Uterus (tissue), 2 donors: ENCODE measurements at regions not wholly inside any gene's neighbourhood (a gene's known extent, or its start where the extent isn't known, plus 50 kb on each side); places are given as distances from the start of the nearest gene placed in this dataset.

ENCODE experiments used
- CTCF ChIP-seq, 4 experiments: fragments of 200-600 bp in 2 of 4; fragments of 450-650 bp in 2 of 4; sonication (generic) in 2 of 4; IDR thresholded peaks; one replicate each; pipeline ENCODE4 v1.5.1; 2016 to 2019; ENCODE audit warnings: antibody characterized with exemption in 4 of 4, mild to moderate bottlenecking in 2 of 4, moderate library complexity in 1 of 4
- POLR2A ChIP-seq, 2 donors: fragments of 450-650 bp; IDR thresholded peaks; one replicate each; pipeline ENCODE4 v1.6.1; 2016; ENCODE audit warnings: antibody characterized with exemption in 2 of 2, mild to moderate bottlenecking in 1 of 2, moderate library complexity in 1 of 2

GRCh38 chr1:79302380-79302930 lies 295.9 kb upstream of the ADGRL4 start:
- TF ChIP-seq CTCF (IDR thresholded peaks at IDR 0.05) (no peak), POLR2A (IDR thresholded peaks at IDR 0.05) (no peak)
